H1 (cell line): ENCODE measurements at regions not wholly inside any gene's neighbourhood (a gene's known extent, or its start where the extent isn't known, plus 50 kb on each side); places are given as distances from the start of the nearest gene placed in this dataset.
A peak's percentile ranks its signal among the peaks of the same experiment; 100 is the strongest.

ENCODE experiments used
- CTCF ChIA-PET: fragments of 300-600 bp; sonication (Branson Sonifier 250); formaldehyde crosslinking; loops from one replicate; lab custom pipeline; 2021; ENCODE audit not compliant: partially characterized antibody; lab: Charles Lee
- POLR2A ChIA-PET: fragments of 300-600 bp; sonication (Branson Sonifier 250); formaldehyde crosslinking; loops from one replicate; lab custom pipeline; 2021; ENCODE audit warnings: inconsistent platforms; ENCODE audit not compliant: partially characterized antibody; lab: Charles Lee
- DNase-seq, 2 experiments: peaks; one replicate each; pipeline versions ENCODE4 v3.0.0 to v3.0.0-alpha.2; 2010 to 2022; ENCODE audit warnings: low spot score in 2 of 2, low read depth in 1 of 2, mixed read lengths in 1 of 2
- FAIRE-seq: peaks from 2 replicates; lab custom pipeline; 2011; peaks lifted over from hg19 to GRCh38; lab: Jason Lieb, UNC
- H2AFZ ChIP-seq: 2 replicates; pipeline ENCODE4 v1.8.1; 2012; ENCODE audit warnings: low read length, inconsistent platforms
- H2AK5ac ChIP-seq: 2 replicates; pipeline ENCODE4 v1.6.1; 2013; ENCODE audit warnings: low read depth, low read length
- H2BK120ac ChIP-seq: replicated peaks from 2 replicates; pipeline ENCODE3; 2013; ENCODE audit warnings: low read depth, low read length, inconsistent platforms
- H2BK12ac ChIP-seq: 2 replicates; pipeline ENCODE4 v1.6.1; 2013; ENCODE audit warnings: low read depth, low read length
- H2BK15ac ChIP-seq: 2 replicates; pipeline ENCODE4 v1.6.1; 2013; ENCODE audit warnings: low read length
- H2BK20ac ChIP-seq: 2 replicates; pipeline ENCODE4 v1.6.1; 2013; ENCODE audit warnings: low read length
- H2BK5ac ChIP-seq: 2 replicates; pipeline ENCODE4 v1.6.1; 2013; ENCODE audit warnings: low read depth, low read length
- H3K14ac ChIP-seq: 2 replicates; pipeline ENCODE4 v1.6.1; 2013; ENCODE audit warnings: inconsistent platforms; ENCODE audit not compliant: insufficient read length
- H3K18ac ChIP-seq: 2 replicates; pipeline ENCODE4 v1.6.1; 2013; ENCODE audit warnings: low read length; ENCODE audit errors: extremely low read depth
- H3K23ac ChIP-seq: 2 replicates; pipeline ENCODE4 v1.6.1; 2013; ENCODE audit warnings: inconsistent platforms; ENCODE audit not compliant: insufficient read length
- H3K23me2 ChIP-seq: 2 replicates; pipeline ENCODE4 v1.6.1; 2013; ENCODE audit warnings: low read depth, low read length
- H3K27ac ChIP-seq: 2 replicates; pipeline ENCODE4 v1.6.1; 2011; ENCODE audit warnings: low read depth, low read length, inconsistent platforms
- H3K27me3 ChIP-seq, 4 experiments: replicated peaks in 1 of 4; 1 replicate in 1 of 4; 2 replicates in 3 of 4; pipeline versions ENCODE4 v1.6.1 to v1.8.1; 2011 to 2013; ENCODE audit warnings: low read length in 3 of 4, mild to moderate bottlenecking in 3 of 4, inconsistent platforms in 2 of 4, mixed read lengths in 2 of 4, moderate library complexity in 1 of 4; ENCODE audit not compliant: control insufficient read depth in 3 of 4, insufficient read depth in 3 of 4; ENCODE audit errors: extremely low read depth in 1 of 4
- H3K36me3 ChIP-seq, 4 experiments: 2 replicates each; pipeline versions ENCODE4 v1.6.1 to v1.8.1; 2011 to 2013; ENCODE audit warnings: mild to moderate bottlenecking in 4 of 4, low read length in 3 of 4, moderate library complexity in 2 of 4, control low read depth in 1 of 4, inconsistent platforms in 1 of 4; ENCODE audit not compliant: insufficient read depth in 4 of 4, control insufficient read depth in 2 of 4
- H3K4ac ChIP-seq: replicated peaks from 2 replicates; pipeline ENCODE3; 2013; ENCODE audit warnings: low read length, low read depth, mixed read lengths, inconsistent platforms; ENCODE audit not compliant: insufficient read length
- H3K4me1 ChIP-seq, 4 experiments: replicated peaks in 1 of 4; 1 replicate in 1 of 4; 2 replicates in 3 of 4; pipeline versions ENCODE4 v1.6.1 to v1.8.1; 2011 to 2013; ENCODE audit warnings: low read length in 3 of 4, inconsistent platforms in 2 of 4, mixed read lengths in 1 of 4; ENCODE audit not compliant: insufficient read depth in 4 of 4, control insufficient read depth in 3 of 4
- H3K4me2 ChIP-seq, 2 experiments: 2 replicates each; pipeline versions ENCODE4 v1.6.1 to v1.8.1; 2011 to 2013; ENCODE audit warnings: low read depth in 2 of 2, low read length in 2 of 2, control low read depth in 1 of 2, inconsistent platforms in 1 of 2, mild to moderate bottlenecking in 1 of 2; ENCODE audit not compliant: insufficient read depth in 1 of 2
- H3K4me3 ChIP-seq, 4 experiments: fragments of 200-600, 300-600 bp in 1 of 4; sonication (generic), shearing (Covaris generic), sonication (Bioruptor Twin) in 1 of 4; 2 replicates each; pipeline versions ENCODE4 v1.5.1 to v1.8.1; 2011 to 2016; ENCODE audit warnings: low read length in 4 of 4, low read depth in 3 of 4, control low read depth in 2 of 4, inconsistent platforms in 2 of 4, mild to moderate bottlenecking in 2 of 4, mixed read lengths in 1 of 4, moderate library complexity in 1 of 4; ENCODE audit not compliant: insufficient read depth in 2 of 4; ENCODE audit errors: extremely low read depth in 1 of 4
- H3K56ac ChIP-seq: replicated peaks from 2 replicates; pipeline ENCODE3; 2013; ENCODE audit warnings: low read depth, mild to moderate bottlenecking, mixed read lengths, low read length, inconsistent platforms; ENCODE audit not compliant: insufficient read length
- H3K79me1 ChIP-seq: 2 replicates; pipeline ENCODE4 v1.6.1; 2013; ENCODE audit warnings: low read depth, low read length, control low read depth
- H3K79me2 ChIP-seq, 2 experiments: 2 replicates each; pipeline versions ENCODE4 v1.6.1 to v1.8.1; 2012 to 2013; ENCODE audit warnings: low read length in 2 of 2, mild to moderate bottlenecking in 2 of 2, inconsistent platforms in 1 of 2; ENCODE audit not compliant: insufficient read depth in 2 of 2, control insufficient read depth in 1 of 2
- H3K9ac ChIP-seq, 4 experiments: replicated peaks in 1 of 4; 1 replicate in 1 of 4; 2 replicates in 3 of 4; pipeline versions ENCODE4 v1.6.1 to v1.8.1; 2011 to 2013; ENCODE audit warnings: low read depth in 3 of 4, low read length in 3 of 4, control low read depth in 2 of 4, mild to moderate bottlenecking in 2 of 4, moderate library complexity in 2 of 4, inconsistent platforms in 1 of 4; ENCODE audit errors: extremely low read depth in 1 of 4
- H3K9me3 ChIP-seq, 2 experiments: 2 replicates each; pipeline versions ENCODE4 v1.6.1 to v1.8.1; 2012 to 2013; ENCODE audit warnings: mild to moderate bottlenecking in 2 of 2, moderate library complexity in 2 of 2, control low read depth in 1 of 2, inconsistent platforms in 1 of 2, low read depth in 1 of 2, low read length in 1 of 2, mixed read lengths in 1 of 2; ENCODE audit not compliant: insufficient read depth in 2 of 2
- H4K20me1 ChIP-seq, 2 experiments: replicated peaks in 1 of 2; 2 replicates each; pipeline versions ENCODE3 to v1.8.1; 2011 to 2013; ENCODE audit warnings: inconsistent platforms in 2 of 2, low read length in 2 of 2, mild to moderate bottlenecking in 1 of 2; ENCODE audit not compliant: insufficient read depth in 2 of 2, control insufficient read depth in 1 of 2
- H4K5ac ChIP-seq: 2 replicates; pipeline ENCODE4 v1.6.1; 2013; ENCODE audit warnings: low read length, low read depth, mixed read lengths, inconsistent platforms; ENCODE audit not compliant: insufficient read length
- H4K8ac ChIP-seq: 2 replicates; pipeline ENCODE4 v1.8.0; 2013; ENCODE audit warnings: mild to moderate bottlenecking, moderate library complexity, low read length, inconsistent platforms; ENCODE audit not compliant: insufficient read depth; ENCODE audit errors: extremely low read depth
- H4K91ac ChIP-seq: replicated peaks from 2 replicates; pipeline ENCODE3; 2013; ENCODE audit warnings: low read length, mixed read lengths, inconsistent platforms; ENCODE audit not compliant: insufficient read length
- CTCF ChIP-seq, 3 experiments: IDR thresholded peaks; 1 replicate in 2 of 3; 2 replicates in 1 of 3; pipeline versions ENCODE4 v1.5.1 to v1.6.1; 2011; ENCODE audit warnings: low read length in 3 of 3, mild to moderate bottlenecking in 3 of 3, inconsistent platforms in 2 of 3, low read depth in 1 of 3, moderate library complexity in 1 of 3; ENCODE audit not compliant: insufficient read depth in 1 of 3; ENCODE audit errors: control extremely low read depth in 1 of 3
- GABPA ChIP-seq: IDR thresholded peaks from 2 replicates; pipeline ENCODE4 v1.6.1; 2011; ENCODE audit warnings: mild to moderate bottlenecking, low read length, moderate library complexity, borderline replicate concordance; ENCODE audit not compliant: insufficient read depth
- KDM4A ChIP-seq: IDR thresholded peaks from one replicate; pipeline ENCODE4 v1.7.1; 2012; ENCODE audit warnings: low read depth, mild to moderate bottlenecking, moderate library complexity, low read length, inconsistent platforms; ENCODE audit not compliant: severe bottlenecking
- MAFK ChIP-seq: IDR thresholded peaks from 2 replicates; pipeline ENCODE4 v1.6.1; 2012; ENCODE audit warnings: low read depth, mild to moderate bottlenecking, improper control_type of control experiment, low read length
- NANOG ChIP-seq: IDR thresholded peaks from 2 replicates; pipeline ENCODE4 v1.6.1; 2011; ENCODE audit warnings: low read length, low read depth, mild to moderate bottlenecking, inconsistent platforms; ENCODE audit not compliant: insufficient read depth, poor library complexity, severe bottlenecking
- RFX5 ChIP-seq: IDR thresholded peaks from 2 replicates; pipeline ENCODE4 v1.6.1; 2011; ENCODE audit warnings: low read depth, low read length, improper control_type of control experiment, borderline replicate concordance
- SIN3A ChIP-seq, 2 experiments: IDR thresholded peaks in 1 of 2; conservative IDR thresholded peaks in 1 of 2; 2 replicates each; pipeline ENCODE4 v1.6.1; 2011 to 2012; ENCODE audit warnings: low read length in 2 of 2, improper control_type of control experiment in 1 of 2, low read depth in 1 of 2, mild to moderate bottlenecking in 1 of 2
- SIX5 ChIP-seq: IDR thresholded peaks from 2 replicates; pipeline ENCODE4 v1.6.1; 2011; ENCODE audit warnings: mild to moderate bottlenecking, low read depth, low read length
- WGBS, 2 experiments: shearing (Covaris generic) in 1 of 2; methylation state at CpG; one replicate each; pipeline versions ENCODE4 v1.1.6 to v1.1.7; 2013 to 2015; ENCODE audit warnings: low lambda C conversion rate in 2 of 2, mixed read lengths in 2 of 2, inconsistent platforms in 1 of 2, low coverage in 1 of 2, missing lambda C conversion rate in 1 of 2; ENCODE audit not compliant: insufficient replicate concordance in 2 of 2, insufficient coverage in 1 of 2, insufficient read length in 1 of 2; ENCODE audit errors: extremely low coverage in 1 of 2, missing lambda C conversion rate in 1 of 2; 5-methylcytosine and 5-hydroxymethylcytosine counted together

DNA sequence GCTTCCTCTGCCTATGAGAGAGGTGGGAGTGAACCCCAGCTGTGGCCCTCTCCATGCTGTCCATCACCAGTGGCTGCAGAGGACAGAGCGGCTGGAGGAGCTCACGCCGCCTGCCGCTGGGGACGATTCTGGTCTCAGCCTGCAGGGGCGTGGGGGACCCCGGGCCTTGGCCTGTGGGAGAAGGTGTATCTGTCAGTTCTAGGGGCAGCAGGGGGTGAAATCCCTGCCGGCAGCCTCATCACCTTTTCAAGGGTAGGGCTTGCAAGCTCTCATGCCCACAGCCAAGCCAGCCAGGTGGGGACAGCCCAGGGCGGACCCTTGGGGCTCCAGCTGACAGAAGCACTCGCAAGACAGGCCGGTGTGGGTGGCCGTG is 80.2 kb downstream of the TSPAN17 start:
- Histone ChIP-seq H3K36me3 (no peaks in the 10 kb centered on the region), H3K4ac (no peak overlapping the region), H3K23ac (no peak overlapping the region), H3K9ac (no peak overlapping the region), H3K56ac (no peak overlapping the region), H3K4me2 (no peak overlapping the region), H4K8ac (no peak overlapping the region), H3K23me2 (no peaks in the 10 kb centered on the region; the same call in 1 of the 2 replicates), H2AFZ (no peak overlapping the region), H3K9me3 (no peaks in the 10 kb centered on the region), H2BK15ac (no peak overlapping the region; the same call in 1 of the 2 replicates), H4K20me1 (no peaks in the 10 kb centered on the region), H3K27me3 (peaks cover 0 to 6% (median 4%) of the 10 kb centered on the region in 4 experiments; a peak in 3 of 7 replicates), H2BK12ac (peak overlapping the region; percentile 60; the same call in 1 of the 2 replicates), H3K4me1 (peaks cover 0 to 24% (median 10%) of the 10 kb centered on the region in 4 experiments; a peak in 5 of 7 replicates), H2BK120ac (no peak overlapping the region), H4K5ac (no peak overlapping the region), H3K18ac (no peak overlapping the region), H2AK5ac (no peak overlapping the region), H3K27ac (no peak overlapping the region), H3K4me3 (no peak overlapping the region), H2BK20ac (peak overlapping the region; percentile 32; the same call in 1 of the 2 replicates), H3K79me1 (no peaks in the 10 kb centered on the region), H3K14ac (no peak overlapping the region), H3K79me2 (no peaks in the 10 kb centered on the region), H2BK5ac (no peak overlapping the region), H4K91ac (no peak overlapping the region)
- FAIRE-seq = no peak
- no peak for DNase-seq
- 87% methylated on average over 12 of the region's 12 CpGs; no CpG with 5 or more reads in 1 of the 2 experiments for WGBS, 2 experiments
- ChIA-PET CTCF (interaction anchor here (0.6 to 7.5 kb wide), 12 partner anchors 10 to 159 kb away, joined by 3 to 54 read pairs (median 4); no protein-coding TSS in a partner anchor), POLR2A (interaction anchor here (1.7 kb wide), 1 partner anchor 15 kb away, joined by 3 read pairs; no protein-coding TSS in a partner anchor)
- TF ChIP-seq NANOG (no peak), GABPA (no peak), SIX5 (no peak), MAFK (no peak), CTCF (IDR thresholded peaks at IDR 0.05; ENCODE audit: control extremely low read depth in 1 of 3, insufficient read depth in 1 of 3, low read depth in 1 of 3, low read length in 3 of 3) (no peak), SIN3A (conservative IDR thresholded peaks at IDR 0.05 in 1 of 2, IDR thresholded peaks at IDR 0.05 in 1 of 2; ENCODE audit: low read depth in 1 of 2, low read length in 2 of 2) (no peak), KDM4A (no peak), RFX5 (no peak)
